Liver (tissue), 8 donors: ENCODE measurements at regions not wholly inside any gene's neighbourhood (a gene's known extent, or its start where the extent isn't known, plus 50 kb on each side); places are given as distances from the start of the nearest gene placed in this dataset.

ENCODE experiments used
- DNase-seq: peaks from one replicate; pipeline ENCODE4 v3.0.0-alpha.2; 2017; ENCODE audit warnings: low spot score
- H3K27ac ChIP-seq, 2 donors: one replicate each; pipeline ENCODE4 v1.7.0; 2013; ENCODE audit warnings: inconsistent platforms in 2 of 2, low read length in 2 of 2, control low read depth in 1 of 2, low read depth in 1 of 2, mild to moderate bottlenecking in 1 of 2
- H3K27me3 ChIP-seq, 4 donors: one replicate each; pipeline versions ENCODE4 v1.6.1 to v1.7.0; 2013; ENCODE audit warnings: low read length in 3 of 4, inconsistent platforms in 1 of 4, mild to moderate bottlenecking in 1 of 4, moderate library complexity in 1 of 4; ENCODE audit not compliant: control insufficient read depth in 4 of 4, insufficient read depth in 4 of 4
- H3K36me3 ChIP-seq, 4 donors: one replicate each; pipeline versions ENCODE4 v1.6.1 to v1.7.0; 2013; ENCODE audit warnings: low read length in 3 of 4, mild to moderate bottlenecking in 3 of 4, low read depth in 1 of 4, moderate library complexity in 1 of 4; ENCODE audit not compliant: control insufficient read depth in 4 of 4, insufficient read depth in 3 of 4
- H3K4me1 ChIP-seq, 4 donors: one replicate each; pipeline versions ENCODE4 v1.6.1 to v1.7.0; 2013; ENCODE audit warnings: low read length in 3 of 4, mild to moderate bottlenecking in 3 of 4, moderate library complexity in 1 of 4; ENCODE audit not compliant: control insufficient read depth in 4 of 4, insufficient read depth in 4 of 4
- H3K4me3 ChIP-seq, 3 donors: one replicate each; pipeline versions ENCODE4 v1.6.1 to v1.7.0; 2013; ENCODE audit warnings: low read length in 3 of 3, control low read depth in 1 of 3, low read depth in 1 of 3, mild to moderate bottlenecking in 1 of 3
- H3K9ac ChIP-seq, 2 donors: one replicate each; pipeline ENCODE4 v1.7.0; 2013; ENCODE audit warnings: low read length in 2 of 2, mild to moderate bottlenecking in 2 of 2, moderate library complexity in 2 of 2, control low read depth in 1 of 2, low read depth in 1 of 2
- H3K9me3 ChIP-seq, 4 donors: one replicate each; pipeline versions ENCODE4 v1.6.1 to v1.7.0; 2013; ENCODE audit warnings: low read length in 3 of 4; ENCODE audit not compliant: control insufficient read depth in 4 of 4
- CTCF ChIP-seq: fragments of 150-350 bp; IDR thresholded peaks from 2 replicates; pipeline ENCODE4 v1.5.1; 2017; ENCODE audit warnings: improper control_type of control experiment, low read depth, low read length; ENCODE audit not compliant: missing input control
- EGR1 ChIP-seq, 2 donors: IDR thresholded peaks; 2 replicates each; pipeline ENCODE4 v1.6.1; 2016 to 2018; ENCODE audit warnings: antibody characterized with exemption in 2 of 2, low read depth in 2 of 2
- FOXA1 ChIP-seq: IDR thresholded peaks from 2 replicates; pipeline ENCODE4 v1.6.1; 2016; ENCODE audit warnings: antibody characterized with exemption
- FOXA2 ChIP-seq: IDR thresholded peaks from 2 replicates; pipeline ENCODE4 v1.6.1; 2016; ENCODE audit warnings: antibody characterized with exemption
- GABPA ChIP-seq, 2 donors: IDR thresholded peaks in 1 of 2; conservative IDR thresholded peaks in 1 of 2; 2 replicates each; pipeline ENCODE4 v1.6.1; 2016; ENCODE audit warnings: antibody characterized with exemption in 2 of 2, mild to moderate bottlenecking in 1 of 2, moderate library complexity in 1 of 2
- HNF4A ChIP-seq, 2 donors: conservative IDR thresholded peaks; 2 replicates each; pipeline ENCODE4 v1.6.1; 2016; ENCODE audit warnings: antibody characterized with exemption in 2 of 2, mild to moderate bottlenecking in 2 of 2
- HNF4G ChIP-seq: IDR thresholded peaks from 2 replicates; pipeline ENCODE4 v1.6.1; 2016; ENCODE audit warnings: antibody characterized with exemption
- JUND ChIP-seq, 2 donors: IDR thresholded peaks; 2 replicates each; pipeline ENCODE4 v1.6.1; 2016; ENCODE audit warnings: antibody characterized with exemption in 2 of 2
- MAX ChIP-seq: IDR thresholded peaks from 2 replicates; pipeline ENCODE4 v1.6.1; 2016; ENCODE audit warnings: antibody characterized with exemption
- NR2F2 ChIP-seq: IDR thresholded peaks from 2 replicates; pipeline ENCODE4 v1.6.1; 2016; ENCODE audit warnings: antibody characterized with exemption
- RAD21 ChIP-seq, 2 donors: IDR thresholded peaks; 2 replicates each; pipeline ENCODE4 v1.6.1; 2016; ENCODE audit warnings: antibody characterized with exemption in 2 of 2, mild to moderate bottlenecking in 2 of 2
- SP1 ChIP-seq: IDR thresholded peaks from 2 replicates; pipeline ENCODE4 v1.6.1; 2018; ENCODE audit warnings: antibody characterized with exemption, mild to moderate bottlenecking
- TAF1 ChIP-seq: conservative IDR thresholded peaks from 2 replicates; pipeline ENCODE4 v1.6.1; 2016; ENCODE audit warnings: antibody characterized with exemption, mild to moderate bottlenecking
- YY1 ChIP-seq: IDR thresholded peaks from 2 replicates; pipeline ENCODE4 v1.6.1; 2016; ENCODE audit warnings: antibody characterized with exemption, mild to moderate bottlenecking
- ZBTB33 ChIP-seq: IDR thresholded peaks from 2 replicates; pipeline ENCODE4 v1.6.1; 2016; ENCODE audit warnings: antibody characterized with exemption
- WGBS: extraction: QIAGEN DNeasy Blood & Tissue Kit; methylation state at CpG from one replicate; pipeline ENCODE4 v1.1.7; 2013; 5-methylcytosine and 5-hydroxymethylcytosine counted together
- TF ChIP-seq, protein P1 (sequence below): IDR thresholded peaks from 2 replicates; pipeline ENCODE4 v1.6.1; 2016; ENCODE audit warnings: antibody characterized with exemption
- donor health status: healthy.
- donor health status: healthy.
- donor health status: healthy.
- donor health status: healthy.
- donor health status: healthy.

DNA sequence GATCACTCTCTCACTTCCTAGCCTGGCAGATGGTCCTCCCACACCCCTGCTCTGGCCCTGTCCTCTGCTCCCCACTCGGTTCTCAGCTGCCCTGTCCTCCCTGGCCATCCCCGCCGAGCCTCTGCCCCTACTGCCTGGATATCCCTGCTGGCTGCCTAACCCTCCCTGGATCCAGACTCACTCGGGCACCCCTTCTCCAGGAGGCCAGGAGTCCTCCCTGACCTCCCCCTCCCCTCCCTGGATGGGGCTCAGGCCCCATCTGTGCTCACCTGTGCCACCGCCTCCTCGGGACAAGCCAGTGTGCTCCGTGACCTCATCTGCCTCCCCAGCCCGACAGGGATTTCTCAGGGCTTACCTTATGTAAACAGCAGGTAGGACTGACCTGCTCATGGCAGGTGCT, 406.1 kb downstream of the TCERG1L start:
- TF ChIP-seq EGR1 (IDR thresholded peaks at IDR 0.05; ENCODE audit: low read depth in 2 of 2) (no peak), RAD21 (IDR thresholded peaks at IDR 0.05) (no peak), HNF4A (conservative IDR thresholded peaks at IDR 0.05) (no peak), TAF1 (no peak), GABPA (IDR thresholded peaks at IDR 0.05 in 1 of 2, conservative IDR thresholded peaks at IDR 0.05 in 1 of 2) (no peak), CTCF (no peak)
- Histone ChIP-seq H3K27ac (no peak overlapping the region), H3K36me3 (no peaks in the 10 kb centered on the region), H3K27me3 (no peaks in the 10 kb centered on the region), H3K4me3 (no peak overlapping the region), H3K9me3 (no peaks in the 10 kb centered on the region), H3K4me1 (no peaks in the 10 kb centered on the region), H3K9ac (no peak overlapping the region)
- 70% methylated on average over 8 of the region's 8 CpGs for WGBS
- DNase-seq = no peak

GRCh38 chr10:130905921-130906320, 405.6 kb downstream of the TCERG1L start:
- Histone ChIP-seq H3K4me1 (no peaks in the 10 kb centered on the region), H3K27me3 (no peaks in the 10 kb centered on the region), H3K4me3 (no peak overlapping the region), H3K36me3 (no peaks in the 10 kb centered on the region), H3K9me3 (no peaks in the 10 kb centered on the region), H3K27ac (no peak overlapping the region), H3K9ac (no peak overlapping the region)
- no peak for DNase-seq
- WGBS = 73% methylated on average over 8 of the region's 8 CpGs
- TF ChIP-seq EGR1 (IDR thresholded peaks at IDR 0.05; ENCODE audit: low read depth in 2 of 2) (no peak), FOXA2 (no peak), SP1 (no peak), HNF4G (no peak), MAX (no peak), CTCF (no peak)

DNA sequence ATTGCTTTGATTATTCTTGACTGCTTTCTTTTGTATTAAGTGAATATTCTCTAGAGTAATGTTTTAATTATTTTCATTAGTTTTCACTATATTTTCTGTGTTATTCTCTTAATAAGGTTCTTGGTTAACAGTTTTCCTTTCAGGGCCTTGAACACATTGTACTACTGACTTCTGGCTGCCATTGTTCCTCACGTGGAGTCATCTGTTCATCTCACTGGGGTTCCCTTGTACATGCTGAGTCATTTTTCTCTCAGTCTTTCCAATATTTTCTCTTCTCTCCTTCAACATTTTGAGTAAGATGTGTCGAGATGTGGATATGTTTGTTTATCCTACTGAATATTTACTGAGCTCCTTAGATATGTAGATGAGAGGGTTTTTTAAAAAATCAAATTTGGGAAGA, 400.7 kb downstream of the TCERG1L start:
- Histone ChIP-seq H3K27ac (no peak overlapping the region), H3K9ac (no peak overlapping the region), H3K4me3 (no peak overlapping the region), H3K4me1 (no peaks in the 10 kb centered on the region), H3K27me3 (peaks cover 0 to 6% (median 3%) of the 10 kb centered on the region in 4 donors), H3K9me3 (peaks cover 0 to 2% (median 0%) of the 10 kb centered on the region in 4 donors), H3K36me3 (no peaks in the 10 kb centered on the region)
- 71% methylated on average over 2 of the region's 2 CpGs for WGBS
- no peak for DNase-seq
- TF ChIP-seq, protein P1, sequence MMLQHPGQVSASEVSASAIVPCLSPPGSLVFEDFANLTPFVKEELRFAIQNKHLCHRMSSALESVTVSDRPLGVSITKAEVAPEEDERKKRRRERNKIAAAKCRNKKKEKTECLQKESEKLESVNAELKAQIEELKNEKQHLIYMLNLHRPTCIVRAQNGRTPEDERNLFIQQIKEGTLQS = no peak
- TF ChIP-seq FOXA2 (no peak), GABPA (IDR thresholded peaks at IDR 0.05 in 1 of 2, conservative IDR thresholded peaks at IDR 0.05 in 1 of 2) (no peak), SP1 (no peak), YY1 (no peak), TAF1 (no peak), FOXA1 (no peak), JUND (IDR thresholded peaks at IDR 0.05) (no peak), MAX (no peak), CTCF (no peak), NR2F2 (no peak), ZBTB33 (no peak), HNF4A (conservative IDR thresholded peaks at IDR 0.05) (no peak), RAD21 (IDR thresholded peaks at IDR 0.05) (no peak), HNF4G (no peak)
